Skeletal muscle tissue (tissue), 3 donors: ENCODE measurements at regions not wholly inside any gene's neighbourhood (a gene's known extent, or its start where the extent isn't known, plus 50 kb on each side); places are given as distances from the start of the nearest gene placed in this dataset.
"Not testable (repeated sequence)": the region's sequence is repeated elsewhere in the genome, so short reads cannot be mapped to it uniquely, and the experiment has no call there.

ENCODE experiments used
- H3K27ac ChIP-seq: one replicate; pipeline ENCODE4 v1.7.0; 2013; ENCODE audit warnings: mild to moderate bottlenecking, low read depth, low read length, inconsistent platforms
- H3K27me3 ChIP-seq, 3 donors: one replicate each; pipeline ENCODE4 v1.7.0; 2013; ENCODE audit warnings: low read length in 3 of 3; ENCODE audit not compliant: control insufficient read depth in 3 of 3, insufficient read depth in 3 of 3
- H3K36me3 ChIP-seq, 3 donors: one replicate each; pipeline ENCODE4 v1.7.0; 2013; ENCODE audit warnings: low read length in 3 of 3; ENCODE audit not compliant: control insufficient read depth in 3 of 3, insufficient read depth in 3 of 3
- H3K4me1 ChIP-seq, 3 donors: one replicate each; pipeline ENCODE4 v1.7.0; 2013; ENCODE audit warnings: low read length in 3 of 3, mild to moderate bottlenecking in 3 of 3; ENCODE audit not compliant: control insufficient read depth in 3 of 3, insufficient read depth in 3 of 3
- H3K4me3 ChIP-seq, 3 donors: one replicate each; pipeline ENCODE4 v1.7.0; 2013; ENCODE audit warnings: low read length in 3 of 3
- H3K9ac ChIP-seq, 3 donors: one replicate each; pipeline ENCODE4 v1.7.0; 2013; ENCODE audit warnings: low read length in 3 of 3, mild to moderate bottlenecking in 3 of 3, moderate library complexity in 2 of 3, low read depth in 1 of 3
- H3K9me3 ChIP-seq, 3 donors: one replicate each; pipeline ENCODE4 v1.7.0; 2013; ENCODE audit warnings: low read length in 3 of 3; ENCODE audit not compliant: control insufficient read depth in 3 of 3
- donor health status: Osteomylitis.

- no peaks in the 10 kb centered on the region for H3K27me3 ChIP-seq
- no peaks in the 10 kb centered on the region for H3K36me3 ChIP-seq
- H3K4me3 ChIP-seq = no peak overlapping the region
- H3K9ac ChIP-seq = no peak overlapping the region
- H3K4me1 ChIP-seq = no peaks in the 10 kb centered on the region
- H3K27ac ChIP-seq = no peak overlapping the region
- no peaks in the 10 kb centered on the region for H3K9me3 ChIP-seq
Observed at GRCh38 chr14:43735932-43736331, 771.2 kb downstream of the FSCB start.

GRCh38 chr14:43729143-43729542, 777.9 kb downstream of the FSCB start:
- no peaks in the 10 kb centered on the region for H3K27me3 ChIP-seq
- H3K36me3 ChIP-seq = no peaks in the 10 kb centered on the region
- H3K9me3 ChIP-seq = no peaks in the 10 kb centered on the region
- H3K4me1 ChIP-seq = no peaks in the 10 kb centered on the region
- no peak overlapping the region for H3K27ac ChIP-seq
- no peak overlapping the region for H3K9ac ChIP-seq
- H3K4me3 ChIP-seq = no peak overlapping the region

GRCh38 chr14:43706900-43707299, 800.2 kb downstream of the FSCB start:
- H3K27me3 ChIP-seq = no peaks in the 10 kb centered on the region
- H3K4me3 ChIP-seq = no peak overlapping the region
- no peaks in the 10 kb centered on the region for H3K4me1 ChIP-seq
- H3K36me3 ChIP-seq = no peaks in the 10 kb centered on the region
- H3K9me3 ChIP-seq = no peaks in the 10 kb centered on the region
- no peak overlapping the region for H3K9ac ChIP-seq
- no peak overlapping the region for H3K27ac ChIP-seq

DNA sequence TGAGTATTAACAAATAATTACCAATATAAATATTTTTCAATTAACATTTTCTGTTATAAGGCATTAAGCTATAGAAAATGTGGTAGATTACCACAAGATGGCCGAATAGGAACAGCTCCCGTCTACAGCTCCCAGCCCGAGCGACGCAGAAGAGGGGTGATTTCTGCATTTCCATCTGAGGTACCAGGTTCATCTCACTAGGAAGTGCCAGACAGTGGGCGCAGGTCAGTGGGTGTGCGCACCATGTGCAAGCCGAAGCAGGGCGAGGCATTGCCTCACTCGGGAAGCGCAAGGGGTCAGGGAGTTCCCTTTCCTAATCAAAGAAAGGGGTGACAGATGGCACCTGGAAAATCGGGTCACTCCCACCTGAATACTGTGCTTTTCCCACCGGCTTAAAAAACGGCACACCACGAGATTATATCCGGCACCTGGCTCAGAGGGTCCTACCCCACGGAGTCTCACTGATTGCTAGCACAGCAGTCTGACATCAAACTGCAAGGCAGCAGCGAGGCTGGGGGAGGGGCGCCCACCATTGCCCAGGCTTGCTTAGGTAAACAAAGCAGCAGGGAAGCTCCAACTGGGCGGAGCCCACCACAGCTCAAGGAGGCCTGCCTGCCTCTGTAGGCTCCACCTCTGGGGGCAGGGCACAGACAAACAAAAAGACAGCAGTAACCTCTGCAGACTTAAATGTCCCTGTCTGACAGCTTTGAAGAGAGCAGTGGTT, 808.4 kb downstream of the FSCB start:
- H3K4me1 ChIP-seq, H3K27me3 ChIP-seq, H3K36me3 ChIP-seq, H3K9ac ChIP-seq, H3K4me3 ChIP-seq, H3K9me3 ChIP-seq, H3K27ac ChIP-seq: not testable (repeated sequence)

- no peaks in the 10 kb centered on the region for H3K9me3 ChIP-seq
- H3K27ac ChIP-seq = no peak overlapping the region
- H3K27me3 ChIP-seq = no peaks in the 10 kb centered on the region
- no peak overlapping the region for H3K4me3 ChIP-seq
- no peaks in the 10 kb centered on the region for H3K4me1 ChIP-seq
- no peak overlapping the region for H3K9ac ChIP-seq
- H3K36me3 ChIP-seq = no peaks in the 10 kb centered on the region
Observed at GRCh38 chr14:43697003-43697402, 810.1 kb downstream of the FSCB start.

DNA sequence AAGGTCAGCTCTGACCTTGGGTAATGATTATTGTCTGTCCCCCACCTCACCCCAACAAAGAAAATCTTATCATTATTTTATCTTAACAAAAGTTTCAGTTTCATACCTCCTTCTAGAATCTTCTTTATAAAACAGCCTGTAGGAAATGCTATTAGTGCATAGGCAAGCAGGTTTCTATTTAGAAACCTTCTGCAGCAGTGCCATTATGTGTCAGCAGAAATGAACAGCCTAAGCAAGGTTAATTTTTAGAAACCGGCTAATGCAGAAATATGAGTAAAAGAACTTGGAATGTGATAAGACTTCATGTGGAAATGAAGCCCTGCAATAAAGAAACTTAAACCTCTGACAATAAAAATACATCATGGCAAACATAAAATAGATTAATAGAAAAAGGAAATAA, 814.4 kb downstream of the FSCB start:
- Histone ChIP-seq H3K27ac (no peak overlapping the region), H3K9me3 (no peaks in the 10 kb centered on the region), H3K9ac (no peak overlapping the region)

GRCh38 chr14:43687921-43688320, 819.2 kb downstream of the FSCB start:
- no peaks in the 10 kb centered on the region for H3K4me1 ChIP-seq
- H3K27ac ChIP-seq = no peak overlapping the region
- no peak overlapping the region for H3K9ac ChIP-seq
- H3K27me3 ChIP-seq = no peaks in the 10 kb centered on the region
- H3K9me3 ChIP-seq = no peaks in the 10 kb centered on the region
- H3K36me3 ChIP-seq = no peaks in the 10 kb centered on the region
- H3K4me3 ChIP-seq = no peak overlapping the region

More for the DNA sequence above, 814.4 kb downstream of the FSCB start:
- Histone ChIP-seq H3K4me1 (no peaks in the 10 kb centered on the region), H3K4me3 (no peak overlapping the region), H3K36me3 (no peaks in the 10 kb centered on the region), H3K27me3 (no peaks in the 10 kb centered on the region)

DNA sequence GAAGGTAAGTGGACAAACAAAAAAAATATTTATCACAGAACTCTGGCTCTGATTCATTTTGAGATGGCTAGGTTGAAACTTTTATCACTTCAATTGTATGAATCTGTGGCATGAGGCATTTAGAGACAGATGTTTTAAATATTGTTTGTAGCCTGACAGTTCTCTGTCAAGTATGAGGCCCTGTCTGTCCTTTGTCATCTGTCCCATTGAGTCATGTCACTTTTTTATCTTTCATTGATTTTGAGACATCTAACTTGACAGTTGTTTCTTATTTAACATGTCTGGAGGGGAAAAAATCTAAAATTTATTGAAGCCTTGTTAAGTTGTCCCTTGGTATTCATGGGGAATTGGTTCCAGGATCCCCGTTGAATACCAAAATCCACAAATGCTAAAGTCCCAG, 829.5 kb downstream of the FSCB start:
- Histone ChIP-seq H3K4me3 (no peak overlapping the region), H3K9me3 (no peaks in the 10 kb centered on the region), H3K4me1 (no peaks in the 10 kb centered on the region), H3K27me3 (no peaks in the 10 kb centered on the region), H3K36me3 (no peaks in the 10 kb centered on the region), H3K27ac (no peak overlapping the region), H3K9ac (no peak overlapping the region)

DNA sequence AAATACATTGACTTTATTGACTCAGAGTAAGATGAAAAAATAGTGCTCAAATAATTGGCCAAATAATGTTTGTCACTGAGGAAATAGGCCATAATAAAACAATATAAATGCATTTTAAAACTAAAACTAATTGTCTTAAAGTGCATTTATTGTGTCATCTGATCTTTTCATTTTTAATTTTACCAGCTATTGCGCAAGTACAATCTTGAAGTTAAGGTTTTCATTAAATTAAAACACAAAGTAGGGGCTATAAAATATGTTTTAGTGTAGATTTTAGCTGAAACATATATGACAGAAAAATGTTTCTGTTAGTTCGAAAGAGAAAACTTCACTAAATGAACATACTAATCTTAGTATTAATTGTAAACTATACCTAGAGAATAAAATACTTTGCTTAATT, 832.8 kb downstream of the FSCB start:
- Histone ChIP-seq H3K4me3 (no peak overlapping the region), H3K4me1 (no peaks in the 10 kb centered on the region), H3K36me3 (no peaks in the 10 kb centered on the region), H3K9ac (no peak overlapping the region), H3K27me3 (no peaks in the 10 kb centered on the region), H3K9me3 (no peaks in the 10 kb centered on the region), H3K27ac (no peak overlapping the region)

DNA sequence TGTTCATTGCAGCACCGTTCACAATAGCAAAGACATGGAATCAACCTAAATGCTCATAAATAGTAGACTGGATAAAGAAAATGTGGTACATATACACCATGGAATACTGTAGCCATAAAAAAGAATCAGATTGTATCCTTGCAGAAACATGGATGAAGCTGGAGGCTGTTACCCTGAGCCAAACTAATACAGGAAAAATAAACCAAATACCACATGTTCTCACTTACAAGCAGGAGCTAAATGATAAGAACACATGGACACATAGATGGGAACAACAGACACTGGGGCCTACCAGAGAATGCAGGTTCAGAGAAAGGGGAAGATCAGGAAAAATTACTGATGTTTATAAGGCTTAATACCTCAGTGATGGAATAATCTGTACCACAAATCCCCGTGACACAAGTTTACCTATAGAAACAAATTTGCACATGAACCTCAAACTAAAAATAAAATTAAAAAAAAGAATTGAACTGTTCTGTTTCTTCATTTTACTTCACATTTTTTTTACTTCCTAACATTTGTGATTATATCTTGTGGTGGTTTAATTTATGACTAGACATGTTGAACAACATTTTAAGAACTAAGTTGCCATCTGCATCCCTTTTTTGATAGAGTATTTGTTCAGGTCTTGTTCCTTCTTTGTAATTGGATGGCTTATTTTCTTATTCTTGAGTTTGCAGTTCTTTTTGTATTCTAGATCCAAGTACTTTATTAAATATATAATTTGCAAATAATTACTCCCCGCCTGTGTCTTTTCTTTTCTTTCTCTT, 835.2 kb downstream of the FSCB start:
- no peaks in the 10 kb centered on the region for H3K4me1 ChIP-seq
- H3K27ac ChIP-seq = no peak overlapping the region
- H3K27me3 ChIP-seq = no peaks in the 10 kb centered on the region

More for the DNA sequence above, 835.2 kb downstream of the FSCB start:
- H3K9me3 ChIP-seq = no peaks in the 10 kb centered on the region
- no peak overlapping the region for H3K4me3 ChIP-seq
- H3K9ac ChIP-seq = no peak overlapping the region
- H3K36me3 ChIP-seq = no peaks in the 10 kb centered on the region
